Vagina (tissue), 2 donors: ENCODE measurements at regions not wholly inside any gene's neighbourhood (a gene's known extent, or its start where the extent isn't known, plus 50 kb on each side); places are given as distances from the start of the nearest gene placed in this dataset.
"Not testable (repeated sequence)": the region's sequence is repeated elsewhere in the genome, so short reads cannot be mapped to it uniquely, and the experiment has no call there.

Source experiments
- DNase-seq, 2 donors: peaks; one replicate each; pipeline ENCODE4 v3.0.0-alpha.2; 2017; ENCODE audit errors: extremely low spot score in 2 of 2
- H3K27ac ChIP-seq: fragments of 200-600 bp; sonication (generic); one replicate; pipeline ENCODE4 v1.5.1; 2019
- H3K27me3 ChIP-seq: fragments of 200-600 bp; sonication (generic); one replicate; pipeline ENCODE4 v1.5.1; 2019
- H3K36me3 ChIP-seq, 2 donors: fragments of 200-600 bp; sonication (generic); one replicate each; pipeline ENCODE4 v1.5.1; 2017 to 2019
- H3K4me1 ChIP-seq: fragments of 200-600 bp; sonication (generic); one replicate; pipeline ENCODE4 v1.5.1; 2019
- H3K4me3 ChIP-seq, 2 donors: fragments of 200-600 bp; sonication (generic); 1 replicate in 1 of 2; 2 replicates in 1 of 2; pipeline ENCODE4 v1.5.1; 2016 to 2019
- H3K9me3 ChIP-seq: fragments of 200-600 bp; sonication (generic); one replicate; pipeline ENCODE4 v1.5.1; 2019
- intact Hi-C: fragments of 100-400 bp; cut with DNase I; formaldehyde crosslinking; loops from one replicate; pipeline ENCODE4 v1.15.1; 2023

GRCh38 chr5:177894681-177895453 is 101.2 kb downstream of the PROP1 start:
- H3K36me3 ChIP-seq, H3K9me3 ChIP-seq, H3K27me3 ChIP-seq, H3K27ac ChIP-seq, H3K4me1 ChIP-seq, H3K4me3 ChIP-seq, intact Hi-C loops, DNase-seq: not testable (repeated sequence)

DNA sequence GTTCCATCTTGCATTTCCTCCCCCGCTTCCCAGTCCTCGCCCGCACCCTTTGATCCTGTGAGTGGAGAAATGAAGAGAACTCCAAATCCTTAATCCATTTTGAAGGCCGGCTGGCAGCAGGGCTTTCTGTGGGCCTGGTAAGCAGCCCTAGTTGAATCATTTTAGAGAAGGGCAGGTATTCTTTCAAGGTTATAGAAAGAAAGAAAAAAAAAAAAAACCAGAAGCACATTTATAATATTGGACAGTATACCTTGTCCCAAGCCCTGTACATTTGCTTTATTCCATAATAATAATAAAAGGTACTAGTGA is 103.7 kb downstream of the PROP1 start:
- H3K4me1 ChIP-seq, H3K36me3 ChIP-seq, DNase-seq, intact Hi-C loops, H3K9me3 ChIP-seq, H3K27me3 ChIP-seq, H3K27ac ChIP-seq, H3K4me3 ChIP-seq: not testable (repeated sequence)

- H3K4me1 ChIP-seq, intact Hi-C loops, H3K27ac ChIP-seq: not testable (repeated sequence)
These were observed 104.3 kb downstream of the PROP1 start for GRCh38 chr5:177891547-177892356.

DNA sequence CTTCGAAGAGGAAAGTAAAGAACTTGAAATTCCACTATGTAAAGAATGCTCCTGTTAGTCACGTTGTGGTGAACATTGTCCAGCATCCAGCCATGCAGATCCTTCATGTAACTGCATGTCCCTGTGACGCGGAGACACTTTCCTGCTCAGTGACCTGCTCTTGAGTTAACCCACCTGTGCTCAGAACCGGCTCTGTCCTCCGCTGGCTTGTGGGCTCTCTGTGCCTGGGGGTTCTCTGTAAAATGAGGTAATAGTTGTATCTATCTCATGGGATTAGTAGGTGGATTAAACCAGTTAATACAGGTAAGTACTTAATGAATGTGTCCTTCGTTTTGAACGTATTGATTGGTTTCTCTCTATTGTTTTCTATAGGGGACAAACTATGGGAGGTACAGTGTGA is 100.6 kb upstream of the FAM153A start:
- H3K27me3 ChIP-seq, H3K4me3 ChIP-seq, H3K27ac ChIP-seq, intact Hi-C loops, H3K4me1 ChIP-seq, H3K9me3 ChIP-seq, DNase-seq, H3K36me3 ChIP-seq: not testable (repeated sequence)

More at GRCh38 chr5:177891547-177892356, 104.3 kb downstream of the PROP1 start:
- H3K27me3 ChIP-seq, H3K4me3 ChIP-seq, H3K36me3 ChIP-seq, H3K9me3 ChIP-seq, DNase-seq: not testable (repeated sequence)

- H3K27ac ChIP-seq, DNase-seq, H3K27me3 ChIP-seq, H3K36me3 ChIP-seq, intact Hi-C loops, H3K4me1 ChIP-seq, H3K9me3 ChIP-seq: not testable (repeated sequence)
- peak overlapping the region in 1 of 2 donors; percentile 30 for H3K4me3 ChIP-seq
These were observed 93.2 kb upstream of the FAM153A start for GRCh38 chr5:177875900-177876238.

DNA sequence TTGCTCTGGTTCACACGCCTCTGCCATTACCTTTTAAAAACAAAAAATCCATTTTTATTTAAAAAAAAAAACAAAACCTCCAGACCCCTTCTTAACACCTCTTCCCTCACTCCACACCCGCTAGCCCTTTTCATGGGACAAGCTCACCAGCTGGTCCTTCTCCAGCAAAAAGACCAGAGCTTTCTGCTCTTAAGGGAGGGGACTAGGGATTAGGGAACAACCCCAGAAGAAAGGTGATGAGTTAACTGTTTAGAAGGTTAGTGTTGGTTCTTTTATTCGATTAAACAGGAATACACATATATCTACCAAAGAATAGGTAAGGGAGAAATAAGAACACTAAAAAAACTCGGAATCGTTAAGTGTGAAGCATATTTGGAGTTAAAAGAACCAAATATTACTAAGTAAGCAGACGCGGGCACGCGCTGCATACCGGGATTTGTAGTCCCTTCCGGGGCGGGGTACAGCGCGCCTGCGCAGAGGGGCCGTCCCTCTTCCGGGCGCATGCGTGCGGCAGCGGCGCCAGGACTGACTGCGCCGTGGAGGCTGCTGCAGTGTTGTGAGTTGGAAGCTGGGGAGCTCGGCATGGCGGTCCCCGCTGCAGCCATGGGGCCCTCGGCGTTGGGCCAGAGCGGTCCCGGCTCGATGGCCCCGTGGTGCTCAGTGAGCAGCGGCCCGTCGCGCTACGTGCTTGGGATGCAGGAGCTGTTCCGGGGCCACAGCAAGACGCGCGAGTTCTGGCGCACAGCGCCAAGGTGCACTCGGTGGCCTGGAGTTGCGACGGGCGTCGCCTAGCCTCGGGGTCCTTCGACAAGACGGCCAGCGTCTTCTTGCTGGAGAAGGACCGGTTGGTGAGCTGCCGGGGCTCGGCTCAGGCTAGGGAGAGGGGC is 92.6 kb upstream of the FAM153A start:
- H3K27ac ChIP-seq, H3K4me1 ChIP-seq, H3K36me3 ChIP-seq, intact Hi-C loops, H3K27me3 ChIP-seq, DNase-seq, H3K9me3 ChIP-seq: not testable (repeated sequence)
- peak overlapping the region in 1 of 2 donors; percentile 30 for H3K4me3 ChIP-seq

DNA sequence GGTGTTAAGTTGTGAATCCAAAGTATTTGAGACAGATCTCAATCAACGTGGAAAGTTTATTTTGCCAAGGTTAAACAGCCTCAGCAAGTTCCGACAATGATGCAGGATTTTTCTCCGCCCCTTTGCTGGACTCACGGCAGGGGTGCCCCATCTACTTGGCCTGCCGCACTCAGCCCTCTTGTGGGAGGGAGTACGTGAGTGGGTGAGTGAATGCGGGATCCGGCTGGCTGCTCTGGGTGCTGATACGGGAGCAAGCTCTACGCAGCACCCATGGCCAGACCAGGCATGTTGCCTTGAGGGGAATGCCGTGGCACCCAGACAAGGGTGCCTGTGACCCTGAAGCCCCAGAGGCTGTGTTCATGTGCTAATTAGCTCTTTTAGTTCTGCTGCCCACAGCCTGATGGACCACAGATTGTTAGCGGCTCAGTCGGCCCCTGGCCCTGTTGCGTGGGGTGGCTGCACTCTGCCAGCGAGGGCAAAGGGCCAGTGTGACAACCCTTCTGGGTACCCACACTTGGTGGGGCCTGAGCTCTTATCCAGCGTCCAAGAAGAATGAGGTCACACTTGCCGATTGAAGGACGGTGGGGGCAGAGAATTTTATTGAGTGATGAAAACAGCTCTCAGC is 81.2 kb upstream of the FAM153A start:
- DNase-seq, H3K27ac ChIP-seq, H3K4me3 ChIP-seq, H3K4me1 ChIP-seq, H3K27me3 ChIP-seq, H3K9me3 ChIP-seq, H3K36me3 ChIP-seq, intact Hi-C loops: not testable (repeated sequence)

DNA sequence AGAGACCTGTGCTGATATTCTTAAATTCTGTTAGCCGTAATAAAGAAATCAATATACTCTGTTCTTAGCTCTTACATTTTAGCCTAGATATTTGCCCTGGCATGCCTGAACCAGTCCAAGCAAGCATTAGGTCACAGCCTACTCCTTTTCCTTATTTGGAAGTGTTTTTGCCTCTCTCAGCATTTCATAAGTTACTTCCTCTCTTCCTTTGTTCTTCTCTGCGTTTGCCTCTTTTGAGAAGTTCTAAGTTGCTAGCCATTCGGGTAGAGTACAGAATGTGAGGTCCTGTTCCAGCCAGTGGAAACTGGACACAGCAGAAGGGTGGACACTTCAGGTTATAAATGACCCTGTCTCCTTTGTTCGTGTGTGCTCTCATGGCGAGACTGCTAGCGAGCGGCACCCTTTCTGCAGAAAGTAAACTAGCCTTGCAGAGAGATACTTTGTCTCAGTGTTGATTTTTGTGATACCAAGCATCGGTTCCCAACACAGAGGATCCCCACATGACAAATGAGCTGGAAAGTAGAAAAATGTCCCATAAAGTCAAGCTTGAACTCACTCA is 75.0 kb upstream of the FAM153A start:
- H3K9me3 ChIP-seq, H3K27me3 ChIP-seq, H3K27ac ChIP-seq, H3K36me3 ChIP-seq, H3K4me3 ChIP-seq, intact Hi-C loops, H3K4me1 ChIP-seq, DNase-seq: not testable (repeated sequence)

DNA sequence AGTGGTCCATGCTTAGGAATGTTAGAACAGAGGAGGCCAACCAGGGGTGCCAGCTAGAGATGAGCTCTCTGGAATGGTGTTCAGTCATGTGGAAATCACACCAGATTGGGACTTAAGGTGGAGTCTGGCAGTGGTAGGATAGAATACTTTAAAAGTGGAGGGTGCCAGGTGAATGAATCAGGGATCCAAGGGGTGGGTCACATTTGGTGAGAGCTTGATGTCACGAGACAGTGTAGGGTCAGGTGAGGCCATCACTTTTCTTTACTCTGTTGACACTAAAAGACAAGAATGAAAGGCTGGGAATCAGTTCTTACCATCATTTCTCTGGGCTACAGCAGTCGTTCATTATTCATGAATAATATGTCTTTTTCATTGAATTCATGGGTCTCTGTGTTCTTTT is 73.8 kb upstream of the FAM153A start:
- H3K4me1 ChIP-seq, H3K36me3 ChIP-seq, intact Hi-C loops, H3K27ac ChIP-seq, H3K9me3 ChIP-seq, DNase-seq, H3K4me3 ChIP-seq, H3K27me3 ChIP-seq: not testable (repeated sequence)

- DNase-seq, intact Hi-C loops: not testable (repeated sequence)
These were observed 65.2 kb upstream of the FAM153A start for GRCh38 chr5:177847914-177848313.

DNA sequence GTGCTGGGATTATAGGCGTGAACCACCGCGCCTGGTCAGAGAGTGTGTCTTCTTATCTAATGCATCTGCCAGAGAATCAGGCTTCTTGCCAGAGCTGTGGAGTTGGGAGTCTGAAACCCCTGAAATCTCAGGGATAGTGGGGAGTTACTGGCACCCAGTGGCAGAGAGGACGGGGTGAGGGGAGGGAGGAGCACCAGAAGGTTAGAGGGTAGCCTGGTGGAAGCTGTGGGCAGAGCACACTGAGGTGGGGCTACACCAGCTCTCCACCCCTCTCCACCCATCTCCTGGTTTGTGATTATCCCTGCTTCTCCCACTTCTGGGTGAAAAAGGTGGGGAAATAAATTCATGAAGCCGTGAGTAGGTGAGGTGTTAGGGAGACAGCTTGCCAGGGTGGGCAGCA is 63.9 kb upstream of the FAM153A start:
- H3K27ac ChIP-seq, intact Hi-C loops: not testable (repeated sequence)

More at GRCh38 chr5:177847914-177848313, 65.2 kb upstream of the FAM153A start:
- not testable (repeated sequence) for H3K9me3 ChIP-seq, H3K4me3 ChIP-seq, H3K27ac ChIP-seq, H3K36me3 ChIP-seq, H3K4me1 ChIP-seq, H3K27me3 ChIP-seq

DNA sequence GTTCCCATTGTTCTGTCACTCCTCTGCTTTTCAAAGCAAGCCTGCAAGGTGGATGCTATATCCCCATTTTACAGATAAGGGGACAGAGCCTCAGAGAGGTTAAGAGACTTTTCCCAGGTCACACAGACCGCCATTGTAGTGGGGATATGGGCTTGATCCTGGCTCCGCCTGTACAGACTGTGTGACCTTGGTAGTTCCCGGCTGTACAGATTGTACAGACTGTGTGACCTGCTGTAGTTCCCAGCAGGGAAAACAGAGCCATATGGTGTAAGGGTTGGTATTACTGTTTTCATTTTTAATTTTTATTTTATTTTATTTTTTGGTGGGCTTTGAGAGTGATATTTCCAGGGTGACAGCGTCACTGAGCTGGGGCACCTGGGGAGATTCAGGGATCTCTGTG is 63.2 kb upstream of the FAM153A start:
- H3K9me3 ChIP-seq, H3K4me3 ChIP-seq, intact Hi-C loops, DNase-seq, H3K27me3 ChIP-seq, H3K36me3 ChIP-seq, H3K4me1 ChIP-seq, H3K27ac ChIP-seq: not testable (repeated sequence)

More for the DNA sequence above, 63.9 kb upstream of the FAM153A start:
- not testable (repeated sequence) for H3K9me3 ChIP-seq, H3K4me3 ChIP-seq, H3K36me3 ChIP-seq, DNase-seq, H3K27me3 ChIP-seq, H3K4me1 ChIP-seq

- H3K4me1 ChIP-seq, H3K27me3 ChIP-seq, H3K4me3 ChIP-seq, DNase-seq, H3K9me3 ChIP-seq, H3K27ac ChIP-seq, intact Hi-C loops, H3K36me3 ChIP-seq: not testable (repeated sequence)
These were observed 53.5 kb upstream of the FAM153A start for GRCh38 chr5:177836191-177836590.
